Urinary bladder (tissue), 3 donors: ENCODE measurements at regions not wholly inside any gene's neighbourhood (a gene's known extent, or its start where the extent isn't known, plus 50 kb on each side); places are given as distances from the start of the nearest gene placed in this dataset.

Experiments
- DNase-seq: peaks from one replicate; pipeline ENCODE4 v3.0.0-alpha.2; 2015; ENCODE audit errors: extremely low spot score
- H3K27ac ChIP-seq: one replicate; pipeline ENCODE4 v1.5.1; 2013; ENCODE audit warnings: low read depth, mild to moderate bottlenecking, moderate library complexity
- H3K36me3 ChIP-seq: one replicate; pipeline ENCODE4 v1.6.1; 2013; ENCODE audit warnings: mild to moderate bottlenecking, moderate library complexity; ENCODE audit not compliant: insufficient read depth
- H3K4me1 ChIP-seq: one replicate; pipeline ENCODE4 v1.6.1; 2013; ENCODE audit warnings: mild to moderate bottlenecking, moderate library complexity; ENCODE audit not compliant: insufficient read depth
- H3K4me3 ChIP-seq: one replicate; pipeline ENCODE4 v1.5.1; 2013; ENCODE audit warnings: low read depth, low read length
- WGBS: extraction: QIAGEN DNeasy Blood & Tissue Kit; methylation state at CpG from one replicate; pipeline ENCODE4 v1.1.7; 2013; 5-methylcytosine and 5-hydroxymethylcytosine counted together
- donor health status: healthy with polysubstance abuse.
- donor health status: healthy.

GRCh38 chr1:90142697-90143096 lies 147.8 kb downstream of the ZNF326 start:
- 88% methylated on average over 2 of the region's 2 CpGs for WGBS
- H3K4me1 ChIP-seq, result no peaks in the 10 kb centered on the region

GRCh38 chr1:90139837-90140236 lies 144.9 kb downstream of the ZNF326 start:
- Histone ChIP-seq H3K36me3 (no peaks in the 10 kb centered on the region), H3K27ac (no peak overlapping the region), H3K4me1 (no peaks in the 10 kb centered on the region)

More at GRCh38 chr1:90142697-90143096, 147.8 kb downstream of the ZNF326 start:
- no peaks in the 10 kb centered on the region for H3K36me3 ChIP-seq
- DNase-seq, result no peak
- no peak overlapping the region for H3K4me3 ChIP-seq
- no peak overlapping the region for H3K27ac ChIP-seq

GRCh38 chr1:90135286-90135685 lies 140.4 kb downstream of the ZNF326 start:
- H3K4me3 ChIP-seq, result no peak overlapping the region

More at GRCh38 chr1:90139837-90140236, 144.9 kb downstream of the ZNF326 start:
- no peak for DNase-seq
- H3K4me3 ChIP-seq, result no peak overlapping the region

GRCh38 chr1:90134175-90134955 lies 139.5 kb downstream of the ZNF326 start:
- WGBS, result 45% methylated on average over 6 of the region's 6 CpGs
- H3K36me3 ChIP-seq, result no peaks in the 10 kb centered on the region
- H3K4me3 ChIP-seq, result no peak overlapping the region
- H3K27ac ChIP-seq, result no peak overlapping the region
- peaks cover 2% of the 10 kb centered on the region for H3K4me1 ChIP-seq
- no peak for DNase-seq

More at GRCh38 chr1:90135286-90135685, 140.4 kb downstream of the ZNF326 start:
- H3K27ac ChIP-seq, result no peak overlapping the region
- H3K4me1 ChIP-seq, result peaks cover 2% of the 10 kb centered on the region
- DNase-seq, result no peak
- WGBS, result 49% methylated on average over 3 of the region's 3 CpGs
- H3K36me3 ChIP-seq, result no peaks in the 10 kb centered on the region

GRCh38 chr1:90133133-90133532 lies 138.2 kb downstream of the ZNF326 start:
- Histone ChIP-seq H3K4me1 (peaks cover 2% of the 10 kb centered on the region), H3K36me3 (no peaks in the 10 kb centered on the region), H3K27ac (no peak overlapping the region), H3K4me3 (no peak overlapping the region)
- 3% methylated on average over 2 of the region's 2 CpGs for WGBS
- no peak for DNase-seq

GRCh38 chr1:90132306-90132705 lies 137.4 kb downstream of the ZNF326 start:
- Histone ChIP-seq H3K27ac (no peak overlapping the region), H3K4me1 (peaks cover 2% of the 10 kb centered on the region), H3K4me3 (no peak overlapping the region), H3K36me3 (no peaks in the 10 kb centered on the region)
- DNase-seq, result no peak
- WGBS, result 64% methylated on average over 1 of the region's 1 CpG

GRCh38 chr1:90127288-90127953 lies 132.5 kb downstream of the ZNF326 start:
- no peak for DNase-seq
- no peak overlapping the region for H3K27ac ChIP-seq
- 37% methylated on average over 1 of the region's 1 CpG for WGBS
- no peaks in the 10 kb centered on the region for H3K36me3 ChIP-seq
- H3K4me1 ChIP-seq, result no peaks in the 10 kb centered on the region
- H3K4me3 ChIP-seq, result no peak overlapping the region

- H3K36me3 ChIP-seq, result no peaks in the 10 kb centered on the region
- no peak for DNase-seq
- 77% methylated on average over 5 of the region's 5 CpGs for WGBS
- no peaks in the 10 kb centered on the region for H3K4me1 ChIP-seq
- H3K27ac ChIP-seq, result no peak overlapping the region
- H3K4me3 ChIP-seq, result no peak overlapping the region
Observed at GRCh38 chr1:90126834-90127233, 131.9 kb downstream of the ZNF326 start.

GRCh38 chr1:90122654-90123340 lies 127.9 kb downstream of the ZNF326 start:
- H3K4me3 ChIP-seq, result no peak overlapping the region
- DNase-seq, result no peak

GRCh38 chr1:90114521-90115141 lies 119.7 kb downstream of the ZNF326 start:
- no peak overlapping the region for H3K27ac ChIP-seq
- DNase-seq, result peak; percentile 47
- 21% methylated on average over 3 of the region's 3 CpGs for WGBS

More at GRCh38 chr1:90122654-90123340, 127.9 kb downstream of the ZNF326 start:
- H3K27ac ChIP-seq, result no peak overlapping the region
- no peaks in the 10 kb centered on the region for H3K4me1 ChIP-seq
- 65% methylated on average over 4 of the region's 4 CpGs for WGBS
- no peaks in the 10 kb centered on the region for H3K36me3 ChIP-seq

GRCh38 chr1:90107990-90108389 lies 113.1 kb downstream of the ZNF326 start:
- H3K27ac ChIP-seq, result no peak overlapping the region
- no peaks in the 10 kb centered on the region for H3K36me3 ChIP-seq
- no peak for DNase-seq
- 48% methylated on average over 2 of the region's 2 CpGs for WGBS
- no peak overlapping the region for H3K4me3 ChIP-seq
- H3K4me1 ChIP-seq, result no peaks in the 10 kb centered on the region

More at GRCh38 chr1:90114521-90115141, 119.7 kb downstream of the ZNF326 start:
- Histone ChIP-seq H3K36me3 (no peaks in the 10 kb centered on the region), H3K4me3 (no peak overlapping the region), H3K4me1 (no peaks in the 10 kb centered on the region)

GRCh38 chr1:90106311-90106710 lies 111.4 kb downstream of the ZNF326 start:
- 74% methylated on average over 4 of the region's 4 CpGs for WGBS
- H3K36me3 ChIP-seq, result no peaks in the 10 kb centered on the region
- H3K4me3 ChIP-seq, result no peak overlapping the region
- DNase-seq, result no peak
- no peak overlapping the region for H3K27ac ChIP-seq
- H3K4me1 ChIP-seq, result no peaks in the 10 kb centered on the region

GRCh38 chr1:90104941-90105538 lies 110.1 kb downstream of the ZNF326 start:
- Histone ChIP-seq H3K4me1 (no peaks in the 10 kb centered on the region), H3K4me3 (no peak overlapping the region), H3K27ac (no peak overlapping the region), H3K36me3 (no peaks in the 10 kb centered on the region)
- DNase-seq, result peak; percentile 6
- 36% methylated on average over 15 of the region's 15 CpGs for WGBS
